GM12874 (cell line): ENCODE measurements at regions not wholly inside any gene's neighbourhood (a gene's known extent, or its start where the extent isn't known, plus 50 kb on each side); places are given as distances from the start of the nearest gene placed in this dataset.

Source experiments
- TF ChIP-seq, protein P1 (sequence below): IDR thresholded peaks from 2 replicates; pipeline ENCODE4 v1.5.1; 2011; ENCODE audit warnings: low read depth, mild to moderate bottlenecking, control low read depth, low read length, moderate library complexity; ENCODE audit not compliant: insufficient read depth

DNA sequence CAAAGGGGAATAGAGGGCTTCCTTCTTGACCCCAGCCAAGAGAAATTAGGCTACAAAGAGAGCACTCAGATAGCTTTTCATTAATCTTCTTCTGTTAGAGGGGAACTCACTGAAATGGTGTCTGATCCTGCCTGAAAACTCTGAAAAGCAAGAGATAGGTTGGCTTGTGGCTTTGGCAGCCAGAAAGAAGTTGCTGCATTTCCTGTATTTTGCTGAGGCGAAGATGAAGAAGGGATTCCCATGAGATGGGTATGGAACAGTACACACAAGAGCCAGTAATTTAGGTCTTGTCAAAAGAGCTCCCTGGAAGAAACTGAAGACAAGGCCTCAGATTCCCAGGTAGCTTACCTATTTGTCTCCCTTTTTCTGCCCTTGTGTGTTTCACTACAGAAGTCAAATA lies 120.9 kb upstream of the TARS1 start:
- TF ChIP-seq, protein P1, sequence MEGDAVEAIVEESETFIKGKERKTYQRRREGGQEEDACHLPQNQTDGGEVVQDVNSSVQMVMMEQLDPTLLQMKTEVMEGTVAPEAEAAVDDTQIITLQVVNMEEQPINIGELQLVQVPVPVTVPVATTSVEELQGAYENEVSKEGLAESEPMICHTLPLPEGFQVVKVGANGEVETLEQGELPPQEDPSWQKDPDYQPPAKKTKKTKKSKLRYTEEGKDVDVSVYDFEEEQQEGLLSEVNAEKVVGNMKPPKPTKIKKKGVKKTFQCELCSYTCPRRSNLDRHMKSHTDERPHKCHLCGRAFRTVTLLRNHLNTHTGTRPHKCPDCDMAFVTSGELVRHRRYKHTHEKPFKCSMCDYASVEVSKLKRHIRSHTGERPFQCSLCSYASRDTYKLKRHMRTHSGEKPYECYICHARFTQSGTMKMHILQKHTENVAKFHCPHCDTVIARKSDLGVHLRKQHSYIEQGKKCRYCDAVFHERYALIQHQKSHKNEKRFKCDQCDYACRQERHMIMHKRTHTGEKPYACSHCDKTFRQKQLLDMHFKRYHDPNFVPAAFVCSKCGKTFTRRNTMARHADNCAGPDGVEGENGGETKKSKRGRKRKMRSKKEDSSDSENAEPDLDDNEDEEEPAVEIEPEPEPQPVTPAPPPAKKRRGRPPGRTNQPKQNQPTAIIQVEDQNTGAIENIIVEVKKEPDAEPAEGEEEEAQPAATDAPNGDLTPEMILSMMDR = no peak

- TF ChIP-seq, protein P1 = no peak
Measured at GRCh38 chr5:33321026-33321425, 119.7 kb upstream of the TARS1 start.

DNA sequence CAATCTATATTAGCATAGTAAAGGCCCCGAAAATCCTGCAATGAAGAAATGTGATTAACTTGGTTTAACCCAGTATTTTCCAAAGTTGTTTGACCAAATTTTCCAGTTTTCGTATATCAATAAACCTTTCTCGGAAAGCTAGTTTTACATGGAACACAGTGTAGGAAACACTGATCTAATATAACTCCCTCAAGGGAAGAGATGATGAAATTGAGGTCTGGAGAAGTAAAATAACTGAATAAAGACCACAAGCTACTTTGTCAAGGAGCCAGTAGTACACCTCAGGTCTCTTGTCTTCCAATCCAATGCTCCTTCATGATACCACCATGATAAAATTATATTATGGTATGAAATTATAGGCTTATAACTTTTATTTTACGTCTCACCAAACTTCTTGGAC lies 118.1 kb upstream of the TARS1 start:
- TF ChIP-seq, protein P1 = no peak

DNA sequence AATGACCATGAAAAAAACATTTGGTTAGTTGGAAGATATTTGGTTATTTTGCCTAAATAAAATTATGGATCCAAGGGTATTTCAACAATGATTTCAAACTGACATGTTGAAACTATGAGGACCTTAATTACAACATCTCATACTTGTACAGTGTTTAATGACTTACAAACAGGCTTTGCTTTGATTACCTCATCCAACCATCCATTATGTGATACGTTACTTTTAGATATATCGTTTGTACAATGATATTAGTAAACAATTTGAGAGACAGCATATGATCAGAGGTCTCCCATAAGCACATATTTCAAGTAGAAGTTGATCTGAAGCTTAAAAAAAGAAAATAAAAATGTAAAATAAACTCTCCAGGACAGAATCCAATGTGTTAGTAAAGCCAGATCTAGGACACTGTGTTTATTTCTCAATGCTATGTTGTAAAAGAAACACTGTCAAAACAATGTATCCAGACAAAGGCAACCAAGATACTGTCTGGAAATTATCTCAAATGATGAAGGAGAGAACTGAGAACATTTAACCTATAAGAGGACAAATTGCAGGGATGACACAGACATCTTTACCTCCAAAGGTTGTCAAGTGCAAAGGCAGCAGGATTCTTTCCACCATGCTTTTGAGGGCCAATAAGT lies 116.0 kb upstream of the TARS1 start:
- TF ChIP-seq, protein P1 = no peak

- TF ChIP-seq, protein P1 = no peak
Measured at GRCh38 chr5:33328818-33329217, 111.9 kb upstream of the TARS1 start.

- TF ChIP-seq, protein P1 = no peak
Measured at GRCh38 chr5:33329891-33330290, 110.9 kb upstream of the TARS1 start.

DNA sequence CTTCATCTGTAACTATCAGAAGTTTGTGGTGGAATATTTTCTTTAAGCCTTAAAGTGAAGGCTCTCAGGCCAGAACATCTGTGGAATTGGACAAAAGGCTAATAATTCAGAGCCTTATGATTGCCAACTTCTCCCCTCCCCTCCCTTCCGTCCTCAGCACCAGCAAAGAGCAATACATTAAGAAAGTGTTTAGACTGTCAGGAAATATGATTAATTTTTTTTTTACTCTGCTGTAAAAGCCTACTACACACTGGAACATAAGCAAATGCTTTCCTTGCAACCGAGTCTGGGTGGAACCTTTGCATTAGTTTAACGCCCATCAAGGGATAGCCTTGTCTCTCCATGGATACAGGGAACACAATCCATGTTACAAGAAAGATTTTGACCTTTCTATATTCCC lies 110.3 kb upstream of the TARS1 start:
- TF ChIP-seq, protein P1 = no peak

DNA sequence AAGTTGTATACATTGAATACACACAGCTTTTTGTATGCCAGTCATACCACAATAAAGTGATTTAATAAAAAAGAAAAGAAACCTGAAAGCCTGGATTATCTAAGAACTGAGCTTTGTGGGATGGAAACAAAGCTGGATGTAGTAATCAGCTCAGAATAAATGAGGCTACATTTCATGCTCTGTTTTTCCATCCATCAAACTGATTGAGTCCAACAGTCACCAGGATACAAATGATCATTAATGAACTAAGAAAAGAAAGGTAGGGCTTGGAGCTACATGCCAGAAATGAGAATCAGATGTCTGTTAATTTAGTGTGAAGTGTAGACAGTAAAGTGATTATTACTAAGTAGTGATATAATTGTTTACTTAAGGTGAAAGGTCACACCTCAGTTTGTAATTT lies 109.8 kb upstream of the TARS1 start:
- TF ChIP-seq, protein P1 = no peak
